H1 (cell line): ENCODE measurements at regions not wholly inside any gene's neighbourhood (a gene's known extent, or its start where the extent isn't known, plus 50 kb on each side); places are given as distances from the start of the nearest gene placed in this dataset.

Experiments
- CTCF ChIA-PET: fragments of 300-600 bp; sonication (Branson Sonifier 250); formaldehyde crosslinking; loops from one replicate; lab custom pipeline; 2021; ENCODE audit not compliant: partially characterized antibody; lab: Charles Lee
- POLR2A ChIA-PET: fragments of 300-600 bp; sonication (Branson Sonifier 250); formaldehyde crosslinking; loops from one replicate; lab custom pipeline; 2021; ENCODE audit warnings: inconsistent platforms; ENCODE audit not compliant: partially characterized antibody; lab: Charles Lee
- DNase-seq, 2 experiments: peaks; one replicate each; pipeline versions ENCODE4 v3.0.0 to v3.0.0-alpha.2; 2010 to 2022; ENCODE audit warnings: low spot score in 2 of 2, low read depth in 1 of 2, mixed read lengths in 1 of 2
- FAIRE-seq: peaks from 2 replicates; lab custom pipeline; 2011; peaks lifted over from hg19 to GRCh38; lab: Jason Lieb, UNC
- H2AFZ ChIP-seq: 2 replicates; pipeline ENCODE4 v1.8.1; 2012; ENCODE audit warnings: low read length, inconsistent platforms
- H2AK5ac ChIP-seq: 2 replicates; pipeline ENCODE4 v1.6.1; 2013; ENCODE audit warnings: low read depth, low read length
- H2BK120ac ChIP-seq: replicated peaks from 2 replicates; pipeline ENCODE3; 2013; ENCODE audit warnings: low read depth, low read length, inconsistent platforms
- H2BK12ac ChIP-seq: 2 replicates; pipeline ENCODE4 v1.6.1; 2013; ENCODE audit warnings: low read depth, low read length
- H2BK15ac ChIP-seq: 2 replicates; pipeline ENCODE4 v1.6.1; 2013; ENCODE audit warnings: low read length
- H2BK20ac ChIP-seq: 2 replicates; pipeline ENCODE4 v1.6.1; 2013; ENCODE audit warnings: low read length
- H2BK5ac ChIP-seq: 2 replicates; pipeline ENCODE4 v1.6.1; 2013; ENCODE audit warnings: low read depth, low read length
- H3K14ac ChIP-seq: 2 replicates; pipeline ENCODE4 v1.6.1; 2013; ENCODE audit warnings: inconsistent platforms; ENCODE audit not compliant: insufficient read length
- H3K18ac ChIP-seq: 2 replicates; pipeline ENCODE4 v1.6.1; 2013; ENCODE audit warnings: low read length; ENCODE audit errors: extremely low read depth
- H3K23ac ChIP-seq: 2 replicates; pipeline ENCODE4 v1.6.1; 2013; ENCODE audit warnings: inconsistent platforms; ENCODE audit not compliant: insufficient read length
- H3K23me2 ChIP-seq: 2 replicates; pipeline ENCODE4 v1.6.1; 2013; ENCODE audit warnings: low read depth, low read length
- H3K27ac ChIP-seq: 2 replicates; pipeline ENCODE4 v1.6.1; 2011; ENCODE audit warnings: low read depth, low read length, inconsistent platforms
- H3K27me3 ChIP-seq, 4 experiments: replicated peaks in 1 of 4; 1 replicate in 1 of 4; 2 replicates in 3 of 4; pipeline versions ENCODE4 v1.6.1 to v1.8.1; 2011 to 2013; ENCODE audit warnings: low read length in 3 of 4, mild to moderate bottlenecking in 3 of 4, inconsistent platforms in 2 of 4, mixed read lengths in 2 of 4, moderate library complexity in 1 of 4; ENCODE audit not compliant: control insufficient read depth in 3 of 4, insufficient read depth in 3 of 4; ENCODE audit errors: extremely low read depth in 1 of 4
- H3K36me3 ChIP-seq, 4 experiments: 2 replicates each; pipeline versions ENCODE4 v1.6.1 to v1.8.1; 2011 to 2013; ENCODE audit warnings: mild to moderate bottlenecking in 4 of 4, low read length in 3 of 4, moderate library complexity in 2 of 4, control low read depth in 1 of 4, inconsistent platforms in 1 of 4; ENCODE audit not compliant: insufficient read depth in 4 of 4, control insufficient read depth in 2 of 4
- H3K4ac ChIP-seq: replicated peaks from 2 replicates; pipeline ENCODE3; 2013; ENCODE audit warnings: low read length, low read depth, mixed read lengths, inconsistent platforms; ENCODE audit not compliant: insufficient read length
- H3K4me1 ChIP-seq, 4 experiments: replicated peaks in 1 of 4; 1 replicate in 1 of 4; 2 replicates in 3 of 4; pipeline versions ENCODE4 v1.6.1 to v1.8.1; 2011 to 2013; ENCODE audit warnings: low read length in 3 of 4, inconsistent platforms in 2 of 4, mixed read lengths in 1 of 4; ENCODE audit not compliant: insufficient read depth in 4 of 4, control insufficient read depth in 3 of 4
- H3K4me2 ChIP-seq, 2 experiments: 2 replicates each; pipeline versions ENCODE4 v1.6.1 to v1.8.1; 2011 to 2013; ENCODE audit warnings: low read depth in 2 of 2, low read length in 2 of 2, control low read depth in 1 of 2, inconsistent platforms in 1 of 2, mild to moderate bottlenecking in 1 of 2; ENCODE audit not compliant: insufficient read depth in 1 of 2
- H3K4me3 ChIP-seq, 4 experiments: fragments of 200-600, 300-600 bp in 1 of 4; sonication (generic), shearing (Covaris generic), sonication (Bioruptor Twin) in 1 of 4; 2 replicates each; pipeline versions ENCODE4 v1.5.1 to v1.8.1; 2011 to 2016; ENCODE audit warnings: low read length in 4 of 4, low read depth in 3 of 4, control low read depth in 2 of 4, inconsistent platforms in 2 of 4, mild to moderate bottlenecking in 2 of 4, mixed read lengths in 1 of 4, moderate library complexity in 1 of 4; ENCODE audit not compliant: insufficient read depth in 2 of 4; ENCODE audit errors: extremely low read depth in 1 of 4
- H3K56ac ChIP-seq: replicated peaks from 2 replicates; pipeline ENCODE3; 2013; ENCODE audit warnings: low read depth, mild to moderate bottlenecking, mixed read lengths, low read length, inconsistent platforms; ENCODE audit not compliant: insufficient read length
- H3K79me1 ChIP-seq: 2 replicates; pipeline ENCODE4 v1.6.1; 2013; ENCODE audit warnings: low read depth, low read length, control low read depth
- H3K79me2 ChIP-seq, 2 experiments: 2 replicates each; pipeline versions ENCODE4 v1.6.1 to v1.8.1; 2012 to 2013; ENCODE audit warnings: low read length in 2 of 2, mild to moderate bottlenecking in 2 of 2, inconsistent platforms in 1 of 2; ENCODE audit not compliant: insufficient read depth in 2 of 2, control insufficient read depth in 1 of 2
- H3K9ac ChIP-seq, 4 experiments: replicated peaks in 1 of 4; 1 replicate in 1 of 4; 2 replicates in 3 of 4; pipeline versions ENCODE4 v1.6.1 to v1.8.1; 2011 to 2013; ENCODE audit warnings: low read depth in 3 of 4, low read length in 3 of 4, control low read depth in 2 of 4, mild to moderate bottlenecking in 2 of 4, moderate library complexity in 2 of 4, inconsistent platforms in 1 of 4; ENCODE audit errors: extremely low read depth in 1 of 4
- H3K9me3 ChIP-seq, 2 experiments: 2 replicates each; pipeline versions ENCODE4 v1.6.1 to v1.8.1; 2012 to 2013; ENCODE audit warnings: mild to moderate bottlenecking in 2 of 2, moderate library complexity in 2 of 2, control low read depth in 1 of 2, inconsistent platforms in 1 of 2, low read depth in 1 of 2, low read length in 1 of 2, mixed read lengths in 1 of 2; ENCODE audit not compliant: insufficient read depth in 2 of 2
- H4K20me1 ChIP-seq, 2 experiments: replicated peaks in 1 of 2; 2 replicates each; pipeline versions ENCODE3 to v1.8.1; 2011 to 2013; ENCODE audit warnings: inconsistent platforms in 2 of 2, low read length in 2 of 2, mild to moderate bottlenecking in 1 of 2; ENCODE audit not compliant: insufficient read depth in 2 of 2, control insufficient read depth in 1 of 2
- H4K5ac ChIP-seq: 2 replicates; pipeline ENCODE4 v1.6.1; 2013; ENCODE audit warnings: low read length, low read depth, mixed read lengths, inconsistent platforms; ENCODE audit not compliant: insufficient read length
- H4K8ac ChIP-seq: 2 replicates; pipeline ENCODE4 v1.8.0; 2013; ENCODE audit warnings: mild to moderate bottlenecking, moderate library complexity, low read length, inconsistent platforms; ENCODE audit not compliant: insufficient read depth; ENCODE audit errors: extremely low read depth
- H4K91ac ChIP-seq: replicated peaks from 2 replicates; pipeline ENCODE3; 2013; ENCODE audit warnings: low read length, mixed read lengths, inconsistent platforms; ENCODE audit not compliant: insufficient read length
- ASH2L ChIP-seq: fragments of 200-600, 300-600 bp; sonication (generic); IDR thresholded peaks from one replicate; pipeline ENCODE4 v1.7.1; 2017; ENCODE audit warnings: low read length
- BCL11A ChIP-seq, 2 experiments: IDR thresholded peaks; one replicate each; pipeline ENCODE4 v1.6.1; 2011; ENCODE audit warnings: low read depth in 2 of 2, low read length in 2 of 2, mild to moderate bottlenecking in 2 of 2
- CBX8 ChIP-seq: fragments of 300-800, 300-1000 bp; sonication (generic); IDR thresholded peaks from 2 replicates; pipeline ENCODE4 v1.7.1; 2016; ENCODE audit warnings: low read depth, low read length, borderline replicate concordance
- CTBP2 ChIP-seq: IDR thresholded peaks from 2 replicates; pipeline ENCODE4 v1.7.0; 2011; ENCODE audit warnings: borderline replicate concordance, mild to moderate bottlenecking, moderate library complexity, mixed read lengths, low read length; ENCODE audit not compliant: insufficient read depth, insufficient read length
- JUND ChIP-seq: IDR thresholded peaks from 2 replicates; pipeline ENCODE4 v1.6.1; 2011; ENCODE audit warnings: mild to moderate bottlenecking, improper control_type of control experiment, low read length
- MAFK ChIP-seq: IDR thresholded peaks from 2 replicates; pipeline ENCODE4 v1.6.1; 2012; ENCODE audit warnings: low read depth, mild to moderate bottlenecking, improper control_type of control experiment, low read length
- MAX ChIP-seq: IDR thresholded peaks from 2 replicates; pipeline ENCODE4 v1.6.1; 2012; ENCODE audit warnings: inconsistent platforms
- NANOG ChIP-seq: IDR thresholded peaks from 2 replicates; pipeline ENCODE4 v1.6.1; 2011; ENCODE audit warnings: low read length, low read depth, mild to moderate bottlenecking, inconsistent platforms; ENCODE audit not compliant: insufficient read depth, poor library complexity, severe bottlenecking
- PHF8 ChIP-seq: fragments of 200-600 bp; sonication (generic); conservative IDR thresholded peaks from 2 replicates; pipeline ENCODE4 v1.7.1; 2012; ENCODE audit warnings: low read depth, mild to moderate bottlenecking, inconsistent platforms, low read length, moderate library complexity
- POLR2A ChIP-seq, 2 experiments: IDR thresholded peaks; 1 replicate in 1 of 2; 2 replicates in 1 of 2; pipeline ENCODE4 v1.6.1; 2011; ENCODE audit warnings: low read depth in 2 of 2, low read length in 2 of 2, mild to moderate bottlenecking in 2 of 2; ENCODE audit errors: control extremely low read depth in 1 of 2
- RBBP5 ChIP-seq: IDR thresholded peaks from 2 replicates; pipeline ENCODE4 v1.7.1; 2012; ENCODE audit warnings: low read depth, mild to moderate bottlenecking, inconsistent platforms, low read length, moderate library complexity, borderline replicate concordance
- TAF7 ChIP-seq: optimal IDR thresholded peaks from 2 replicates; pipeline ENCODE3; 2011; ENCODE audit warnings: low read depth, mild to moderate bottlenecking, inconsistent platforms, low read length, moderate library complexity, borderline replicate concordance
- USF2 ChIP-seq: IDR thresholded peaks from 2 replicates; pipeline ENCODE4 v1.6.1; 2011; ENCODE audit warnings: low read length, improper control_type of control experiment
- ZNF274 ChIP-seq: IDR thresholded peaks from 2 replicates; pipeline ENCODE4 v1.7.0; 2012; ENCODE audit warnings: low read length, borderline replicate concordance; ENCODE audit errors: extremely low read depth
- WGBS, 2 experiments: shearing (Covaris generic) in 1 of 2; methylation state at CpG; one replicate each; pipeline versions ENCODE4 v1.1.6 to v1.1.7; 2013 to 2015; ENCODE audit warnings: low lambda C conversion rate in 2 of 2, mixed read lengths in 2 of 2, inconsistent platforms in 1 of 2, low coverage in 1 of 2, missing lambda C conversion rate in 1 of 2; ENCODE audit not compliant: insufficient replicate concordance in 2 of 2, insufficient coverage in 1 of 2, insufficient read length in 1 of 2; ENCODE audit errors: extremely low coverage in 1 of 2, missing lambda C conversion rate in 1 of 2; 5-methylcytosine and 5-hydroxymethylcytosine counted together

- no peak overlapping the region for H3K27ac ChIP-seq
- H3K4ac ChIP-seq: no peak overlapping the region
- no peaks in the 10 kb centered on the region for H3K79me2 ChIP-seq
- H4K20me1 ChIP-seq: no peaks in the 10 kb centered on the region
- no peak overlapping the region for H4K8ac ChIP-seq
- H3K18ac ChIP-seq: no peak overlapping the region
- H3K23ac ChIP-seq: no peak overlapping the region
- H2AFZ ChIP-seq: peak overlapping the region; percentile 94; the same call in 1 of the 2 replicates
- no peak overlapping the region for H2AK5ac ChIP-seq
- H3K4me3 ChIP-seq: no peak overlapping the region
- no peak overlapping the region for H3K56ac ChIP-seq
- WGBS, 2 experiments: 90% methylated on average over 2 of the region's 2 CpGs; no CpG with 5 or more reads in 1 of the 2 experiments
- no peaks in the 10 kb centered on the region for H3K9me3 ChIP-seq
- H4K91ac ChIP-seq: no peak overlapping the region
- no peaks in the 10 kb centered on the region for H3K36me3 ChIP-seq
- no peak overlapping the region for H3K14ac ChIP-seq
- no peak overlapping the region for H4K5ac ChIP-seq
- no peak overlapping the region for H3K9ac ChIP-seq
- POLR2A ChIA-PET: no interaction called here
- no peak for DNase-seq
- no peak overlapping the region for H2BK5ac ChIP-seq
- H3K4me1 ChIP-seq: no peaks in the 10 kb centered on the region
- no peak overlapping the region for H2BK15ac ChIP-seq
- no peak overlapping the region for H2BK20ac ChIP-seq
- no peak overlapping the region for H2BK12ac ChIP-seq
- H3K4me2 ChIP-seq: no peak overlapping the region
- CTCF ChIA-PET: interaction anchor here (1.1 to 1.6 kb wide), 4 partner anchors 15 to 49 kb away, joined by 3 to 4 read pairs (median 3); no protein-coding TSS in a partner anchor
- H3K79me1 ChIP-seq: no peaks in the 10 kb centered on the region
- no peak for FAIRE-seq
- H2BK120ac ChIP-seq: no peak overlapping the region
- H3K23me2 ChIP-seq: no peaks in the 10 kb centered on the region
- no peaks in the 10 kb centered on the region for H3K27me3 ChIP-seq
- TF ChIP-seq ZNF274: no peak
- no peak for TF ChIP-seq POLR2A (IDR thresholded peaks at IDR 0.05; ENCODE audit: control extremely low read depth in 1 of 2, low read depth in 2 of 2, low read length in 2 of 2)
- no peak for TF ChIP-seq JUND
- TF ChIP-seq CBX8: no peak
- no peak for TF ChIP-seq ASH2L
- TF ChIP-seq TAF7: no peak
- no peak for TF ChIP-seq CTBP2
- no peak for TF ChIP-seq MAX
- no peak for TF ChIP-seq MAFK
- no peak for TF ChIP-seq PHF8
- no peak for TF ChIP-seq USF2
- no peak for TF ChIP-seq RBBP5
- no peak for TF ChIP-seq BCL11A (IDR thresholded peaks at IDR 0.05; ENCODE audit: low read depth in 2 of 2, low read length in 2 of 2)
- TF ChIP-seq NANOG: no peak
Measured at GRCh38 chr1:198064181-198064580, 92.6 kb upstream of the NEK7 start.
